ENCODE measurements at regions not wholly inside any gene's neighbourhood (a gene's known extent, or its start where the extent isn't known, plus 50 kb on each side); places are given as distances from the start of the nearest gene placed in this dataset.

- TF ChIP-seq CTCF (IDR thresholded peaks at IDR 0.05 in 8 of 11, conservative IDR thresholded peaks at IDR 0.05 in 3 of 11): no peak
- no peak for TF ChIP-seq POLR2AphosphoS5 (IDR thresholded peaks at IDR 0.05)
These were observed 98.9 kb upstream of the NTRK2 start for GRCh38 chr9:84570482-84571154.
